ENCODE measurements at regions not wholly inside any gene's neighbourhood (a gene's known extent, or its start where the extent isn't known, plus 50 kb on each side); places are given as distances from the start of the nearest gene placed in this dataset.

- TF ChIP-seq CTCF (IDR thresholded peaks at IDR 0.05) (no peak), POLR2A (IDR thresholded peaks at IDR 0.05) (no peak)
These were observed 226.6 kb upstream of the ADCY2 start for GRCh38 chr5:7169240-7169878.
